Osteoblast (primary cell): ENCODE measurements at regions not wholly inside any gene's neighbourhood (a gene's known extent, or its start where the extent isn't known, plus 50 kb on each side); places are given as distances from the start of the nearest gene placed in this dataset.

Experiments
- DNase-seq: peaks from one replicate; pipeline ENCODE4 v3.0.0; 2011; ENCODE audit warnings: low spot score, mixed read lengths; ENCODE audit not compliant: insufficient read length; ENCODE audit errors: missing footprints
- H2AFZ ChIP-seq: 2 replicates; pipeline ENCODE4 v1.6.0; 2011; ENCODE audit warnings: mild to moderate bottlenecking, low read length
- H3K27ac ChIP-seq: 2 replicates; pipeline ENCODE4 v1.5.1; 2011; ENCODE audit warnings: mild to moderate bottlenecking, low read depth, low read length, moderate library complexity
- H3K27me3 ChIP-seq: 2 replicates; pipeline ENCODE4 v1.6.0; 2012; ENCODE audit warnings: mild to moderate bottlenecking, control low read depth, inconsistent platforms, low read length, moderate library complexity; ENCODE audit not compliant: insufficient read depth
- H3K36me3 ChIP-seq: 2 replicates; pipeline ENCODE4 v1.5.1; 2011; ENCODE audit warnings: mild to moderate bottlenecking, low read length, control low read depth, moderate library complexity; ENCODE audit not compliant: insufficient read depth
- H3K4me1 ChIP-seq: 2 replicates; pipeline ENCODE4 v1.5.1; 2011; ENCODE audit warnings: mild to moderate bottlenecking, low read length, control low read depth, moderate library complexity; ENCODE audit not compliant: insufficient read depth
- H3K4me2 ChIP-seq: 2 replicates; pipeline ENCODE4 v1.6.0; 2011; ENCODE audit warnings: mild to moderate bottlenecking, low read length; ENCODE audit not compliant: insufficient read depth
- H3K4me3 ChIP-seq: fragments of 200-600 bp; sonication (generic); 3 replicates; pipeline ENCODE4 v1.5.1; 2012; ENCODE audit warnings: mild to moderate bottlenecking, low read length, inconsistent platforms; ENCODE audit not compliant: insufficient read depth
- H3K79me2 ChIP-seq: 2 replicates; pipeline ENCODE4 v1.6.0; 2012; ENCODE audit warnings: mild to moderate bottlenecking, low read length, control low read depth, inconsistent platforms; ENCODE audit not compliant: insufficient read depth
- H3K9me3 ChIP-seq: 2 replicates; pipeline ENCODE4 v1.5.1; 2011; ENCODE audit warnings: low read depth, low read length, control low read depth
- H4K20me1 ChIP-seq: 2 replicates; pipeline ENCODE4 v1.6.0; 2012; ENCODE audit warnings: mild to moderate bottlenecking, low read length, control low read depth; ENCODE audit not compliant: insufficient read depth
- CTCF ChIP-seq: IDR thresholded peaks from 2 replicates; pipeline ENCODE4 v1.5.1; 2011; ENCODE audit warnings: mild to moderate bottlenecking, low read depth, low read length, moderate library complexity; ENCODE audit errors: extremely low read depth

GRCh38 chr16:76656994-76657393 is 379.8 kb downstream of the CNTNAP4 start:
- DNase-seq: no peak
- no peak overlapping the region for H2AFZ ChIP-seq

GRCh38 chr16:76661691-76662235 is 384.6 kb downstream of the CNTNAP4 start:
- no peak overlapping the region for H2AFZ ChIP-seq
- no peaks in the 10 kb centered on the region for H3K9me3 ChIP-seq
- H3K4me3 ChIP-seq: no peak overlapping the region
- H3K36me3 ChIP-seq: no peaks in the 10 kb centered on the region
- DNase-seq: no peak
- no peaks in the 10 kb centered on the region for H3K27me3 ChIP-seq
- no peaks in the 10 kb centered on the region for H3K4me1 ChIP-seq
- H4K20me1 ChIP-seq: no peaks in the 10 kb centered on the region
- no peak overlapping the region for H3K27ac ChIP-seq
- H3K79me2 ChIP-seq: no peaks in the 10 kb centered on the region
- no peak for TF ChIP-seq CTCF
- H3K4me2 ChIP-seq: no peak overlapping the region

More at GRCh38 chr16:76656994-76657393, 379.8 kb downstream of the CNTNAP4 start:
- no peaks in the 10 kb centered on the region for H4K20me1 ChIP-seq
- no peaks in the 10 kb centered on the region for H3K36me3 ChIP-seq
- no peaks in the 10 kb centered on the region for H3K9me3 ChIP-seq
- no peak overlapping the region for H3K4me3 ChIP-seq
- H3K27ac ChIP-seq: no peak overlapping the region
- H3K79me2 ChIP-seq: no peaks in the 10 kb centered on the region
- no peak overlapping the region for H3K4me2 ChIP-seq
- H3K27me3 ChIP-seq: no peaks in the 10 kb centered on the region
- no peak for TF ChIP-seq CTCF
- no peaks in the 10 kb centered on the region for H3K4me1 ChIP-seq

GRCh38 chr16:76665571-76666275 is 388.5 kb downstream of the CNTNAP4 start:
- H3K36me3 ChIP-seq: no peaks in the 10 kb centered on the region
- H3K4me2 ChIP-seq: no peak overlapping the region
- H3K27ac ChIP-seq: no peak overlapping the region
- no peaks in the 10 kb centered on the region for H3K27me3 ChIP-seq
- no peaks in the 10 kb centered on the region for H3K9me3 ChIP-seq
- H3K4me1 ChIP-seq: no peaks in the 10 kb centered on the region
- no peak for DNase-seq
- no peak overlapping the region for H3K4me3 ChIP-seq
- TF ChIP-seq CTCF: no peak
- H3K79me2 ChIP-seq: no peaks in the 10 kb centered on the region
- no peak overlapping the region for H2AFZ ChIP-seq
- H4K20me1 ChIP-seq: no peaks in the 10 kb centered on the region

- H2AFZ ChIP-seq: no peak overlapping the region
- H3K4me3 ChIP-seq: no peak overlapping the region
- H3K4me1 ChIP-seq: no peaks in the 10 kb centered on the region
- no peaks in the 10 kb centered on the region for H3K27me3 ChIP-seq
- no peaks in the 10 kb centered on the region for H3K9me3 ChIP-seq
- no peaks in the 10 kb centered on the region for H3K36me3 ChIP-seq
- H3K27ac ChIP-seq: no peak overlapping the region
- H3K79me2 ChIP-seq: no peaks in the 10 kb centered on the region
- no peaks in the 10 kb centered on the region for H4K20me1 ChIP-seq
- no peak overlapping the region for H3K4me2 ChIP-seq
- no peak for TF ChIP-seq CTCF
- DNase-seq: no peak
These were observed 391.1 kb downstream of the CNTNAP4 start for GRCh38 chr16:76668207-76668725.
